ENCODE measurements at regions not wholly inside any gene's neighbourhood (a gene's known extent, or its start where the extent isn't known, plus 50 kb on each side); places are given as distances from the start of the nearest gene placed in this dataset.
"Not testable (repeated sequence)": the region's sequence is repeated elsewhere in the genome, so short reads cannot be mapped to it uniquely, and the experiment has no call there.

GRCh38 chr1:228884615-228885566, 149.6 kb downstream of the RHOU start:
- Mint-ChIP-seq H3K27me3 (ENCODE audit: insufficient read depth) (peaks cover 21% of the 10 kb centered on the region), H3K4me1 (ENCODE audit: low read depth) (peaks cover 8% of the 10 kb centered on the region), H3K36me3 (ENCODE audit: low read depth) (peaks cover 2% of the 10 kb centered on the region), H3K27ac (no peak overlapping the region), H3K4me3 (no peak overlapping the region), H3K9me3 (peaks cover 5% of the 10 kb centered on the region)
- no peak for DNase-seq (ENCODE audit: low spot score)
- intact Hi-C loops (cut with micrococcal nuclease), result no loop called here

- Mint-ChIP-seq H3K27ac (no peak overlapping the region), H3K9me3 (peaks cover 5% of the 10 kb centered on the region), H3K4me1 (ENCODE audit: low read depth) (peaks cover 18% of the 10 kb centered on the region), H3K27me3 (ENCODE audit: insufficient read depth) (peaks cover 20% of the 10 kb centered on the region), H3K36me3 (ENCODE audit: low read depth) (peaks cover 2% of the 10 kb centered on the region), H3K4me3 (no peak overlapping the region)
- intact Hi-C loops (cut with micrococcal nuclease), result no loop called here
- DNase-seq (ENCODE audit: low spot score), result no peak
These were observed 150.6 kb downstream of the RHOU start for GRCh38 chr1:228885845-228886244.

- peaks cover 2% of the 10 kb centered on the region for H3K36me3 Mint-ChIP-seq (ENCODE audit: low read depth)
- no peak overlapping the region for H3K4me3 Mint-ChIP-seq
- no peak overlapping the region for H3K27ac Mint-ChIP-seq
- H3K27me3 Mint-ChIP-seq (ENCODE audit: insufficient read depth), result peaks cover 13% of the 10 kb centered on the region
- no peak for DNase-seq (ENCODE audit: low spot score)
- intact Hi-C loops (cut with micrococcal nuclease), result no loop called here
- H3K9me3 Mint-ChIP-seq, result peaks cover 5% of the 10 kb centered on the region
- peaks cover 24% of the 10 kb centered on the region for H3K4me1 Mint-ChIP-seq (ENCODE audit: low read depth)
These were observed 151.8 kb downstream of the RHOU start for GRCh38 chr1:228887101-228887500.

- H3K27ac Mint-ChIP-seq, result no peak overlapping the region
- peaks cover 24% of the 10 kb centered on the region for H3K4me1 Mint-ChIP-seq (ENCODE audit: low read depth)
- H3K36me3 Mint-ChIP-seq (ENCODE audit: low read depth), result peaks cover 2% of the 10 kb centered on the region
- intact Hi-C loops (cut with micrococcal nuclease), result no loop called here
- DNase-seq (ENCODE audit: low spot score), result no peak
- no peak overlapping the region for H3K4me3 Mint-ChIP-seq
- peaks cover 10% of the 10 kb centered on the region for H3K27me3 Mint-ChIP-seq (ENCODE audit: insufficient read depth)
- peaks cover 5% of the 10 kb centered on the region for H3K9me3 Mint-ChIP-seq
These were observed 152.7 kb downstream of the RHOU start for GRCh38 chr1:228887960-228888359.

- H3K27ac Mint-ChIP-seq, result no peak overlapping the region
- DNase-seq (ENCODE audit: low spot score), result no peak
- H3K27me3 Mint-ChIP-seq (ENCODE audit: insufficient read depth), result peaks cover 10% of the 10 kb centered on the region
- H3K4me1 Mint-ChIP-seq (ENCODE audit: low read depth), result peaks cover 24% of the 10 kb centered on the region
- H3K9me3 Mint-ChIP-seq, result peaks cover 1% of the 10 kb centered on the region
- H3K36me3 Mint-ChIP-seq (ENCODE audit: low read depth), result no peaks in the 10 kb centered on the region
- intact Hi-C loops (cut with micrococcal nuclease), result no loop called here
- no peak overlapping the region for H3K4me3 Mint-ChIP-seq
These were observed 154.0 kb downstream of the RHOU start for GRCh38 chr1:228889289-228889688.

- H3K27ac Mint-ChIP-seq, result no peak overlapping the region
- DNase-seq (ENCODE audit: low spot score), result no peak
- no peaks in the 10 kb centered on the region for H3K36me3 Mint-ChIP-seq (ENCODE audit: low read depth)
- intact Hi-C loops (cut with micrococcal nuclease), result loop anchor here (2.0 kb wide), 1 partner anchor 199 kb away; no protein-coding TSS in a partner anchor
- peaks cover 5% of the 10 kb centered on the region for H3K27me3 Mint-ChIP-seq (ENCODE audit: insufficient read depth)
- no peaks in the 10 kb centered on the region for H3K9me3 Mint-ChIP-seq
- peaks cover 24% of the 10 kb centered on the region for H3K4me1 Mint-ChIP-seq (ENCODE audit: low read depth)
- H3K4me3 Mint-ChIP-seq, result no peak overlapping the region
These were observed 156.2 kb downstream of the RHOU start for GRCh38 chr1:228891272-228892034.

GRCh38 chr1:228892200-228892599, 156.9 kb downstream of the RHOU start:
- intact Hi-C loops (cut with micrococcal nuclease); H3K27ac Mint-ChIP-seq; DNase-seq (ENCODE audit: low spot score); H3K9me3 Mint-ChIP-seq; H3K36me3 Mint-ChIP-seq (ENCODE audit: low read depth); H3K4me3 Mint-ChIP-seq; H3K27me3 Mint-ChIP-seq (ENCODE audit: insufficient read depth): not testable (repeated sequence)
- H3K4me1 Mint-ChIP-seq (ENCODE audit: low read depth), result peaks cover 24% of the 10 kb centered on the region

- Mint-ChIP-seq H3K27ac (no peak overlapping the region), H3K36me3 (ENCODE audit: low read depth) (no peaks in the 10 kb centered on the region), H3K9me3 (no peaks in the 10 kb centered on the region), H3K4me1 (ENCODE audit: low read depth) (peaks cover 19% of the 10 kb centered on the region), H3K27me3 (ENCODE audit: insufficient read depth) (peaks cover 5% of the 10 kb centered on the region), H3K4me3 (no peak overlapping the region)
- intact Hi-C loops (cut with micrococcal nuclease), result no loop called here
- no peak for DNase-seq (ENCODE audit: low spot score)
These were observed 159.2 kb downstream of the RHOU start for GRCh38 chr1:228894442-228894989.

GRCh38 chr1:228897901-228898300, 162.6 kb downstream of the RHOU start:
- Mint-ChIP-seq H3K27me3 (ENCODE audit: insufficient read depth) (peaks cover 11% of the 10 kb centered on the region), H3K36me3 (ENCODE audit: low read depth) (no peaks in the 10 kb centered on the region), H3K4me3 (no peak overlapping the region), H3K9me3 (no peaks in the 10 kb centered on the region), H3K4me1 (ENCODE audit: low read depth) (no peaks in the 10 kb centered on the region), H3K27ac (no peak overlapping the region)
- intact Hi-C loops (cut with micrococcal nuclease), result no loop called here
- DNase-seq (ENCODE audit: low spot score), result no peak

- Mint-ChIP-seq H3K9me3 (no peaks in the 10 kb centered on the region), H3K36me3 (ENCODE audit: low read depth) (no peaks in the 10 kb centered on the region), H3K27me3 (ENCODE audit: insufficient read depth) (peaks cover 11% of the 10 kb centered on the region), H3K27ac (no peak overlapping the region), H3K4me3 (no peak overlapping the region), H3K4me1 (ENCODE audit: low read depth) (no peaks in the 10 kb centered on the region)
- intact Hi-C loops (cut with micrococcal nuclease), result no loop called here
- DNase-seq (ENCODE audit: low spot score), result no peak
These were observed 163.3 kb downstream of the RHOU start for GRCh38 chr1:228898582-228898992.

- intact Hi-C loops (cut with micrococcal nuclease), result no loop called here
- Mint-ChIP-seq H3K4me3 (no peak overlapping the region), H3K4me1 (ENCODE audit: low read depth) (no peaks in the 10 kb centered on the region), H3K9me3 (no peaks in the 10 kb centered on the region), H3K27me3 (ENCODE audit: insufficient read depth) (peaks cover 11% of the 10 kb centered on the region), H3K36me3 (ENCODE audit: low read depth) (no peaks in the 10 kb centered on the region), H3K27ac (no peak overlapping the region)
- DNase-seq (ENCODE audit: low spot score), result no peak
These were observed 164.2 kb downstream of the RHOU start for GRCh38 chr1:228899421-228899956.

- intact Hi-C loops (cut with micrococcal nuclease), result no loop called here
- H3K36me3 Mint-ChIP-seq (ENCODE audit: low read depth), result no peaks in the 10 kb centered on the region
- peaks cover 15% of the 10 kb centered on the region for H3K27me3 Mint-ChIP-seq (ENCODE audit: insufficient read depth)
- H3K27ac Mint-ChIP-seq, result no peak overlapping the region
- H3K4me1 Mint-ChIP-seq (ENCODE audit: low read depth), result no peaks in the 10 kb centered on the region
- H3K9me3 Mint-ChIP-seq, result no peaks in the 10 kb centered on the region
- no peak for DNase-seq (ENCODE audit: low spot score)
- H3K4me3 Mint-ChIP-seq, result no peak overlapping the region
These were observed 165.0 kb downstream of the RHOU start for GRCh38 chr1:228900099-228900885.
